ENCODE measurements at regions not wholly inside any gene's neighbourhood (a gene's known extent, or its start where the extent isn't known, plus 50 kb on each side); places are given as distances from the start of the nearest gene placed in this dataset.

DNA sequence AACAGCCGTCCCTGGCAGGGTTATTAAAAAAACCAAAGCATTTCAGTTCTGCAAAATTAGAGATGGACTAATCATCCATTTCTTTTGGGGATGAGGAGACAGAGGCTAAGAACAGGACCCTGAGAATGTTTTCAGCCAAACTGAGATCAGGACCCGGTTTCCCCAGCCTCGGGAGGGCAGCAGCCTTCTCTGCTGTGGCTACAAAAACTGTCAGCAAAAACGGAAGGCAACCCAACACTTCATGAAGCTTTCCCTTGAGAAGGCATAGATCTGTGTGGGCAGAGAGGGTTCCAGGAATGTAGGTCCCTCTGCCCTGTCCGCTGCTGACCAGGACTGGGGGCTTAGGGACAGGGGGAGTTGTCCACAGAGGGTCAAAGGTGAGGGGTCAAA lies 313.5 kb downstream of the TCERG1L start:
- no peaks in the 10 kb centered on the region for H3K4me1 ChIP-seq (ENCODE audit: insufficient read depth, low read length, severe bottlenecking)
- no peaks in the 10 kb centered on the region for H3K9me2 ChIP-seq (ENCODE audit: low read depth, low read length)
- no peak for TF ChIP-seq EZH2 (IDR thresholded peaks at IDR 0.05; ENCODE audit: borderline replicate concordance, low read length)
- TF ChIP-seq, protein P1, sequence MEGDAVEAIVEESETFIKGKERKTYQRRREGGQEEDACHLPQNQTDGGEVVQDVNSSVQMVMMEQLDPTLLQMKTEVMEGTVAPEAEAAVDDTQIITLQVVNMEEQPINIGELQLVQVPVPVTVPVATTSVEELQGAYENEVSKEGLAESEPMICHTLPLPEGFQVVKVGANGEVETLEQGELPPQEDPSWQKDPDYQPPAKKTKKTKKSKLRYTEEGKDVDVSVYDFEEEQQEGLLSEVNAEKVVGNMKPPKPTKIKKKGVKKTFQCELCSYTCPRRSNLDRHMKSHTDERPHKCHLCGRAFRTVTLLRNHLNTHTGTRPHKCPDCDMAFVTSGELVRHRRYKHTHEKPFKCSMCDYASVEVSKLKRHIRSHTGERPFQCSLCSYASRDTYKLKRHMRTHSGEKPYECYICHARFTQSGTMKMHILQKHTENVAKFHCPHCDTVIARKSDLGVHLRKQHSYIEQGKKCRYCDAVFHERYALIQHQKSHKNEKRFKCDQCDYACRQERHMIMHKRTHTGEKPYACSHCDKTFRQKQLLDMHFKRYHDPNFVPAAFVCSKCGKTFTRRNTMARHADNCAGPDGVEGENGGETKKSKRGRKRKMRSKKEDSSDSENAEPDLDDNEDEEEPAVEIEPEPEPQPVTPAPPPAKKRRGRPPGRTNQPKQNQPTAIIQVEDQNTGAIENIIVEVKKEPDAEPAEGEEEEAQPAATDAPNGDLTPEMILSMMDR (IDR thresholded peaks at IDR 0.05; ENCODE audit: low read length), result no peak
- 0 out of 2 replicates have a peak, but pooled peaks cover 3% of the 10 kb centered on the region for H3K27me3 ChIP-seq (ENCODE audit: insufficient read depth, low read length)
- H3K4me3 ChIP-seq (ENCODE audit: low read depth, low read length, poor library complexity, severe bottlenecking), result no peak overlapping the region
- H3K9ac ChIP-seq (ENCODE audit: low read length), result no peak overlapping the region
- no peak overlapping the region for H3K27ac ChIP-seq (ENCODE audit: low read depth, low read length, poor library complexity, severe bottlenecking)
- H4K20me1 ChIP-seq (ENCODE audit: insufficient read depth, low read length), result no peaks in the 10 kb centered on the region
- no peak overlapping the region for H3K4me2 ChIP-seq (ENCODE audit: low read length)
- no peaks in the 10 kb centered on the region for H3K9me3 ChIP-seq (ENCODE audit: low read length)
- no peak overlapping the region for H2AFZ ChIP-seq (ENCODE audit: low read length)
- H3K36me3 ChIP-seq (ENCODE audit: insufficient read depth, low read length), result no peaks in the 10 kb centered on the region
- no peaks in the 10 kb centered on the region for H3K79me2 ChIP-seq (ENCODE audit: insufficient read depth, low read length)
- H3F3A ChIP-seq (ENCODE audit: insufficient read depth, low read length), result no peaks in the 10 kb centered on the region

DNA sequence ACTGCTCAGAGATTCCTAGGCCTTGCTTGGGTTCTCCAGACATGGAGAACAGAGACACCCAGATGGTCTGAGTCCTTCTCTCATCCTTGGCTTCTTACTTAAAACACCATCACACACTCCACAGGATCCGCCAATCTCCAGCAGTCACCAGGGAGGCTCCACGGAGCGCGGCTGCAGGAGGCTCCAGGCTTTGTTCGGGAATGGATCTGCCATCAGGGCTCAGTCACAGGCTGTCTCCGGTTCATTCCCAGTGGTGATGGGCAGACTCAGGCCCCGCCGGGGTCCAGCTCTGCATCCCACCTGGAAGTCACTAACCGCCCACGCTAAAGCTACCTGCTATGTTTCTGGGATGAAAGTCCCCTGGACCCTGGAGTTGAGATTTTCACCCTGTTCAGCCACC lies 312.9 kb downstream of the TCERG1L start:
- TF ChIP-seq, protein P1 (IDR thresholded peaks at IDR 0.05; ENCODE audit: low read length), result no peak
- no peak for TF ChIP-seq EZH2 (IDR thresholded peaks at IDR 0.05; ENCODE audit: borderline replicate concordance, low read length)

DNA sequence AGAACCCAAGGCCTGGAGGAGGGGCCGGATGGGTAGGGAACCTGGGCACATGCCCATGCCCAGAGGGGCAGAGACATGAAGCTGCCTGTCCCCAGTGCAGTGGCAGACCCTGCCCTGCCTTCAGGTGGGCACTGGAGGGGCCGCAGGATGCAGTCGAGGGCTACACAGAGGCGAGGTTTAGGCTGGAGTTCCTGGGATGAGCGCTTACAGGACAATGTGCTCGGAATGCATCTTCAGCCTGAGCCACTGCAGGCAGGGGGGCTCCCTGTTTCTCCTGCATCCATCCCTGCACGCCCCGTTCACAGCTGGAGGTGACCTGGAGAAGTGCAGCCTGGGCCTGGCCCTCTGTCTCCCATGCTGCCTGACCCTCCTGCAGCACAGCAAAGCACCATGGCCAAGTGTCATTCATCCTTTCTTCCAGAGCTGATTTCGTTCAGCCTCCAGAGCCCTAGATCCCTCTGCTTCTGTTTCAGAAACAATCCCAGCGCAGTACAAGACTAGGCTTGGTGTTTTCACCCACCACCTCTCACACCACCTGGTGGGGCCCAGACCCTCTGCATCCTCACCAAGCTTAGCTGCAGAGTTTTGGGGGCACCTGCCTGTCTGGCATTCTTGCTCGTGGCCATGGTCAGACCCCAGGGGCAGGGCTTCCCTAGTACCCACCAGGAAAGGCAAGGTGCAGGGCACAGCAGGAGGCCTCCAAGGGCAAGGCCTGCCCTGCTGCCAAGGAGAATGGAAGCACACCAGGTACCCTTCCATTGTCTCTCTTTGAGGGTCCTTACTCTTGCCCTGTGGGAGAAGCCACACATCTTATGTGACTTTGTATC lies 311.9 kb downstream of the TCERG1L start:
- H3K27me3 ChIP-seq (ENCODE audit: insufficient read depth, low read length), result 0 out of 2 replicates have a peak, but pooled peaks cover 3% of the 10 kb centered on the region
- H3K9me2 ChIP-seq (ENCODE audit: low read depth, low read length), result no peaks in the 10 kb centered on the region
- H3K4me3 ChIP-seq (ENCODE audit: low read depth, low read length, poor library complexity, severe bottlenecking), result no peak overlapping the region
- H3K4me1 ChIP-seq (ENCODE audit: insufficient read depth, low read length, severe bottlenecking), result no peaks in the 10 kb centered on the region
- no peak overlapping the region for H3K9ac ChIP-seq (ENCODE audit: low read length)
- H2AFZ ChIP-seq (ENCODE audit: low read length), result no peak overlapping the region
- H3K36me3 ChIP-seq (ENCODE audit: insufficient read depth, low read length), result no peaks in the 10 kb centered on the region
- no peaks in the 10 kb centered on the region for H3F3A ChIP-seq (ENCODE audit: insufficient read depth, low read length)
- H3K27ac ChIP-seq (ENCODE audit: low read depth, low read length, poor library complexity, severe bottlenecking), result no peak overlapping the region
- TF ChIP-seq EZH2 (IDR thresholded peaks at IDR 0.05; ENCODE audit: borderline replicate concordance, low read length), result no peak
- TF ChIP-seq, protein P1 (IDR thresholded peaks at IDR 0.05; ENCODE audit: low read length), result no peak
- no peaks in the 10 kb centered on the region for H3K9me3 ChIP-seq (ENCODE audit: low read length)
- H4K20me1 ChIP-seq (ENCODE audit: insufficient read depth, low read length), result no peaks in the 10 kb centered on the region
- H3K4me2 ChIP-seq (ENCODE audit: low read length), result no peak overlapping the region
- no peaks in the 10 kb centered on the region for H3K79me2 ChIP-seq (ENCODE audit: insufficient read depth, low read length)

More for the DNA sequence above, 312.9 kb downstream of the TCERG1L start:
- H3K4me1 ChIP-seq (ENCODE audit: insufficient read depth, low read length, severe bottlenecking), result no peaks in the 10 kb centered on the region
- H3K36me3 ChIP-seq (ENCODE audit: insufficient read depth, low read length), result no peaks in the 10 kb centered on the region
- H3K27me3 ChIP-seq (ENCODE audit: insufficient read depth, low read length), result 0 out of 2 replicates have a peak, but pooled peaks cover 3% of the 10 kb centered on the region
- no peak overlapping the region for H3K4me2 ChIP-seq (ENCODE audit: low read length)
- no peaks in the 10 kb centered on the region for H3K9me3 ChIP-seq (ENCODE audit: low read length)
- no peak overlapping the region for H3K9ac ChIP-seq (ENCODE audit: low read length)
- no peaks in the 10 kb centered on the region for H3F3A ChIP-seq (ENCODE audit: insufficient read depth, low read length)
- H4K20me1 ChIP-seq (ENCODE audit: insufficient read depth, low read length), result no peaks in the 10 kb centered on the region
- H3K79me2 ChIP-seq (ENCODE audit: insufficient read depth, low read length), result no peaks in the 10 kb centered on the region
- no peak overlapping the region for H3K4me3 ChIP-seq (ENCODE audit: low read depth, low read length, poor library complexity, severe bottlenecking)
- no peak overlapping the region for H3K27ac ChIP-seq (ENCODE audit: low read depth, low read length, poor library complexity, severe bottlenecking)
- H3K9me2 ChIP-seq (ENCODE audit: low read depth, low read length), result no peaks in the 10 kb centered on the region
- no peak overlapping the region for H2AFZ ChIP-seq (ENCODE audit: low read length)
